Gastroesophageal sphincter (tissue), 3 donors: ENCODE measurements at regions not wholly inside any gene's neighbourhood (a gene's known extent, or its start where the extent isn't known, plus 50 kb on each side); places are given as distances from the start of the nearest gene placed in this dataset.

Source experiments
- CTCF ChIP-seq, 4 experiments: fragments of 200-600 bp in 2 of 4; fragments of 450-650 bp in 2 of 4; sonication (generic) in 1 of 4; IDR thresholded peaks; one replicate each; pipeline ENCODE4 v1.5.1; 2017 to 2019; ENCODE audit warnings: antibody characterized with exemption in 4 of 4, mild to moderate bottlenecking in 2 of 4, moderate library complexity in 2 of 4
- POLR2A ChIP-seq, 2 donors: fragments of 450-650 bp; IDR thresholded peaks; one replicate each; pipeline ENCODE4 v1.6.1; 2017; ENCODE audit warnings: antibody characterized with exemption in 2 of 2, mild to moderate bottlenecking in 2 of 2, moderate library complexity in 1 of 2

GRCh38 chr18:51503351-51503750 is 305.9 kb upstream of the MEX3C start:
- no peak for TF ChIP-seq CTCF (IDR thresholded peaks at IDR 0.05)
- TF ChIP-seq POLR2A (IDR thresholded peaks at IDR 0.05): no peak
